Stomach smooth muscle (tissue), 2 donors: ENCODE measurements at regions not wholly inside any gene's neighbourhood (a gene's known extent, or its start where the extent isn't known, plus 50 kb on each side); places are given as distances from the start of the nearest gene placed in this dataset.

Source experiments
- H3K27ac ChIP-seq: one replicate; pipeline ENCODE4 v1.7.0; 2013; ENCODE audit warnings: mild to moderate bottlenecking, low read length, inconsistent platforms
- H3K27me3 ChIP-seq, 2 donors: one replicate each; pipeline ENCODE4 v1.7.0; 2013; ENCODE audit warnings: low read length in 2 of 2; ENCODE audit not compliant: insufficient read depth in 2 of 2, control insufficient read depth in 1 of 2
- H3K36me3 ChIP-seq, 2 donors: one replicate each; pipeline ENCODE4 v1.7.0; 2013; ENCODE audit warnings: low read length in 2 of 2; ENCODE audit not compliant: control insufficient read depth in 2 of 2, insufficient read depth in 2 of 2
- H3K4me1 ChIP-seq: one replicate; pipeline ENCODE4 v1.7.0; 2013; ENCODE audit warnings: low read length; ENCODE audit not compliant: control insufficient read depth, insufficient read depth
- H3K4me3 ChIP-seq, 2 donors: one replicate each; pipeline ENCODE4 v1.7.0; 2013; ENCODE audit warnings: low read length in 2 of 2
- H3K9ac ChIP-seq, 2 donors: one replicate each; pipeline ENCODE4 v1.7.0; 2013; ENCODE audit warnings: low read length in 2 of 2, mild to moderate bottlenecking in 1 of 2
- H3K9me3 ChIP-seq, 2 donors: one replicate each; pipeline ENCODE4 v1.7.0; 2013; ENCODE audit warnings: low read length in 2 of 2; ENCODE audit not compliant: control insufficient read depth in 2 of 2
- donor health status: healthy.
- donor health status: Pancreatic carcinoma.

- H3K9ac ChIP-seq: no peak overlapping the region
- no peaks in the 10 kb centered on the region for H3K36me3 ChIP-seq
- H3K4me3 ChIP-seq: no peak overlapping the region
- H3K27me3 ChIP-seq: no peaks in the 10 kb centered on the region
- peaks cover 0 to 2% of the 10 kb centered on the region in 2 donors for H3K9me3 ChIP-seq
- H3K27ac ChIP-seq: no peak overlapping the region
- no peaks in the 10 kb centered on the region for H3K4me1 ChIP-seq
Measured at GRCh38 chr5:8050616-8051175, 181.7 kb downstream of the MTRR start.

GRCh38 chr5:8053270-8053669 is 184.3 kb downstream of the MTRR start:
- no peaks in the 10 kb centered on the region for H3K27me3 ChIP-seq
- H3K36me3 ChIP-seq: no peaks in the 10 kb centered on the region
- no peak overlapping the region for H3K9ac ChIP-seq
- H3K4me3 ChIP-seq: no peak overlapping the region
- peaks cover 0 to 2% of the 10 kb centered on the region in 2 donors for H3K9me3 ChIP-seq
- H3K4me1 ChIP-seq: no peaks in the 10 kb centered on the region
- no peak overlapping the region for H3K27ac ChIP-seq

GRCh38 chr5:8057769-8058168 is 188.8 kb downstream of the MTRR start:
- Histone ChIP-seq H3K4me1 (no peaks in the 10 kb centered on the region), H3K27ac (no peak overlapping the region)

GRCh38 chr5:8058616-8059190 is 189.8 kb downstream of the MTRR start:
- H3K9ac ChIP-seq: no peak overlapping the region
- no peaks in the 10 kb centered on the region for H3K9me3 ChIP-seq
- H3K4me1 ChIP-seq: no peaks in the 10 kb centered on the region
- H3K27ac ChIP-seq: no peak overlapping the region
- no peaks in the 10 kb centered on the region for H3K36me3 ChIP-seq
- H3K27me3 ChIP-seq: no peaks in the 10 kb centered on the region
- no peak overlapping the region for H3K4me3 ChIP-seq

More at GRCh38 chr5:8057769-8058168, 188.8 kb downstream of the MTRR start:
- Histone ChIP-seq H3K9ac (no peak overlapping the region), H3K9me3 (no peaks in the 10 kb centered on the region), H3K4me3 (no peak overlapping the region), H3K27me3 (no peaks in the 10 kb centered on the region), H3K36me3 (no peaks in the 10 kb centered on the region)

GRCh38 chr5:8059337-8059736 is 190.4 kb downstream of the MTRR start:
- Histone ChIP-seq H3K27ac (no peak overlapping the region), H3K27me3 (no peaks in the 10 kb centered on the region), H3K9me3 (no peaks in the 10 kb centered on the region), H3K4me1 (no peaks in the 10 kb centered on the region), H3K36me3 (no peaks in the 10 kb centered on the region), H3K4me3 (no peak overlapping the region), H3K9ac (no peak overlapping the region)

GRCh38 chr5:8060235-8060952 is 191.4 kb downstream of the MTRR start:
- no peak overlapping the region for H3K9ac ChIP-seq
- H3K27me3 ChIP-seq: no peaks in the 10 kb centered on the region
- H3K27ac ChIP-seq: no peak overlapping the region
- H3K4me3 ChIP-seq: no peak overlapping the region
- H3K9me3 ChIP-seq: no peaks in the 10 kb centered on the region
- no peaks in the 10 kb centered on the region for H3K36me3 ChIP-seq
- no peaks in the 10 kb centered on the region for H3K4me1 ChIP-seq

GRCh38 chr5:8060953-8061429 is 192.0 kb downstream of the MTRR start:
- Histone ChIP-seq H3K9me3 (no peaks in the 10 kb centered on the region), H3K9ac (no peak overlapping the region), H3K4me3 (no peak overlapping the region), H3K36me3 (no peaks in the 10 kb centered on the region), H3K27me3 (no peaks in the 10 kb centered on the region), H3K4me1 (no peaks in the 10 kb centered on the region), H3K27ac (no peak overlapping the region)

- no peak overlapping the region for H3K4me3 ChIP-seq
- H3K27me3 ChIP-seq: no peaks in the 10 kb centered on the region
- H3K9ac ChIP-seq: no peak overlapping the region
- no peaks in the 10 kb centered on the region for H3K4me1 ChIP-seq
- H3K27ac ChIP-seq: no peak overlapping the region
- H3K36me3 ChIP-seq: no peaks in the 10 kb centered on the region
- no peaks in the 10 kb centered on the region for H3K9me3 ChIP-seq
Measured at GRCh38 chr5:8062521-8062920, 193.6 kb downstream of the MTRR start.

- H3K36me3 ChIP-seq: no peaks in the 10 kb centered on the region
- H3K9me3 ChIP-seq: no peaks in the 10 kb centered on the region
- H3K4me3 ChIP-seq: no peak overlapping the region
- H3K9ac ChIP-seq: no peak overlapping the region
- H3K27me3 ChIP-seq: no peaks in the 10 kb centered on the region
- no peak overlapping the region for H3K27ac ChIP-seq
- no peaks in the 10 kb centered on the region for H3K4me1 ChIP-seq
Measured at GRCh38 chr5:8068078-8068477, 199.1 kb downstream of the MTRR start.

- Histone ChIP-seq H3K4me3 (no peak overlapping the region), H3K9me3 (no peaks in the 10 kb centered on the region), H3K4me1 (no peaks in the 10 kb centered on the region), H3K9ac (no peak overlapping the region), H3K27me3 (no peaks in the 10 kb centered on the region), H3K27ac (no peak overlapping the region), H3K36me3 (no peaks in the 10 kb centered on the region)
Measured at GRCh38 chr5:8070138-8070537, 201.2 kb downstream of the MTRR start.

- H3K27ac ChIP-seq: no peak overlapping the region
- H3K4me1 ChIP-seq: no peaks in the 10 kb centered on the region
- no peak overlapping the region for H3K9ac ChIP-seq
- no peaks in the 10 kb centered on the region for H3K27me3 ChIP-seq
- H3K9me3 ChIP-seq: no peaks in the 10 kb centered on the region
- no peak overlapping the region for H3K4me3 ChIP-seq
- H3K36me3 ChIP-seq: no peaks in the 10 kb centered on the region
Measured at GRCh38 chr5:8079056-8079455, 210.1 kb downstream of the MTRR start.
